Dermis blood vessel endothelial cell (primary cell): ENCODE measurements at regions not wholly inside any gene's neighbourhood (a gene's known extent, or its start where the extent isn't known, plus 50 kb on each side); places are given as distances from the start of the nearest gene placed in this dataset.
"Not testable (repeated sequence)": the region's sequence is repeated elsewhere in the genome, so short reads cannot be mapped to it uniquely, and the experiment has no call there.

Experiments
- DNase-seq: peaks from one replicate; pipeline ENCODE4 v3.0.0; 2010

DNA sequence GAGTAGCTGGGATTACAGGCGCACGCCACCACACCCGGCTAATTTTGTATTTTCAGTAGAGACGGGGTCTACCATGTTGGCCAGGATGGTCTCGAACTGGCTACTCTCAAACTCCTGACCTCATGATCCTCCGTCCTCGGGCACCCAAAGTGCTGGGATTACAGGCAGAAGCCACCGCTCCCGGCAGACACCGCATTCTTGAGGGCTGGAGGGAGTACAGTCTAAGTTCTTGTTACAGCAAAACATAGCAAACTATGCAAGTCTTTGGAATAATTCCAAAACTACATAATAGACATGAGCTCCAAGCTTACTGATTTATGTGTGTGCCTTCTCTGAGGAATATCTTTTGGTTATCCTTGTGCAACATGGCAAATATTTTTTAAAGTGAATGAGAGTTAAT is 299.1 kb upstream of the ZNF658 start:
- DNase-seq: not testable (repeated sequence)

DNA sequence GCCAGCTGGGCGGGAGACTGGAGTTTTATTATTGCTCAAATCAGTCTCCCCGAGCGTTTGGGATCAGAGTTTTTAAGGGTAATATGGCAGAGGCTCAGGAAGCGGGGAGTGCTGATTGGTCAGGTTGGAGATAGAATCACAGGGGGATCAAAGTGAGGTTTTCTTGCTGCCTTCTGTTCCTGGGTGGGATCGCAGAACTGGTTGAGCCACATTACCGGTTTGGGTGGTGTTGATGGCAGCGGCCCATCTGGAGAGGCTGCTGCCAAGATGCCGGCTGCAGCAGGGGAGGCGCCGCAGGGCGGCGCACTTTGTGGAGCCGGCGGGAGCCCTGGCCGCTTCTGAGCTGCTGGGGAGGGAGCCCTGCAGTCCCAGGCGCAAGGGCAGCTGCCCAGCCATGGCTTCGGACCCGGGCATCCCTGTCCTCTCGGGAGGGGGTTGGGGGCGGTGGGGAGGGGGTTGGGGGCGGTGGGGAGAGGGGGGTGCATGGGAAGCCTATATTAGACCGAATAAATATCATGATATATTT is 268.9 kb upstream of the ZNF658 start:
- not testable (repeated sequence) for DNase-seq

DNA sequence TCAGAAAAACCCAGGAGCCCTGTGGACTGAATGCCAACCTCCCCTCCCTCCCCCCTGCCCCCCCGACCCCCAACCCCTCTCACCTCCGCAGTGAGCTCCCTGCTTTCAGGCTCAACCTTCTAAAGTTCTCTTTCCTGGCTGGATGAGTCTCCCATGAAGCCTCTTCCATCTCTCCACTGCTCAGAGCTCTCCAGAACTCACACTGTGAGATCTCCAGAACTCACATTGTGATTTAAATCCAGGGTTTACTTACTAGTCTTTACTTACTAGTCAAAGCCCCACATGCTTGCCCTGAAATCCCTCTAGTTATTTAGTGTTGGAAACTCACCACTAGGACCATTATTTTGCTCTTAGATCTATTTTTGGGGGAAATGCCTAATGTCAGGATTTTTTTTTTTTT is 252.8 kb upstream of the ZNF658 start:
- not testable (repeated sequence) for DNase-seq

DNA sequence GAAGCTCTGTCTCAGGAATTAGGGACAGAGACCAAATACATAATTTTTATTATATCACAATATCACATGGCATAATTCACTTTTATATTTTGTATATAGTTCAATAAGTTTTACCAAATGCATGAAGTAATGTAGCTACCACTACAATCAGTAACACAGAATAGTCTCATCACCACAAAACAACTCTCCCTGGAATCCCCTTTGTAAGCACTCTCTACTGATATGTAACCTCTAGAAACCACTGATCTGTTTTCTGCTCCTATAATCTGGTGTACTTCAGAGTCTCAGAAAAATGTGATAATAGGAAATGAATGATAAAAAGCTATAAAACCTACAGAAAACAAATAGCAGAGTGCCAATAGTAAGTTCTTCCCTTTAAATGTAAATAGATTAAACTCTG is 210.3 kb upstream of the ZNF658 start:
- DNase-seq: not testable (repeated sequence)

DNA sequence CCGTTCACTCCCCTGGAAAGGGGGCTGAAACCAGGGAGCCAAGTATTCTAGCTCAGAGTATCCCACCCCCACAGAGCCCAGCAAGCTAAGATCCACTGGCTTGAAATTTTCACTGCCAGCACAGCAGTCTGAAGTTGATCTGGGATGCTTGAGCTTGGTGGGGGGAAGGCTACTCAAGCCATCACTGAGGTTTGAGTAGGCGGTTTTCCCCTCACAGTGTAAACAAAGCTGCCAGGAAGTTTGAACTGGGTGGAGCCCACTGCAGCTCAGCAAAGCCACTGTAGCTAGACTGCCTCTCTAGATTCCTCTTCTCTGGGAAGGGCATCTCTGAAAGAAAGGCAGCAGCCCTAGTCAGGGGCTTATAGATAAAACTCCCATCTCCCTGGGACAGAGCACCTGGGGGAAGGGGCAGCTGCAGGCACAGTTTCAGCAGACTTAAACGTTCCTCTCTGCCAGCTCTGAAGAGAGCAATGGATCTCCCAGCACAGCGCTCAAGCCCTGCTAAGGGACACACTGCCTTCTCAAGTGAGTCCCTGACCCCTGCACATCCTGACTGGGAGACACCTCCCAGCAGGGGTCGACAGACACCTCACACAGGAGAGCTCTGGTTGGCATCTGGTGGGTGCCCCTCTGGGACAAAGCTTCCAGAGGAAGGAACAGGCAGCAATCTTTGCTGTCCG is 204.8 kb upstream of the ZNF658 start:
- not testable (repeated sequence) for DNase-seq

DNA sequence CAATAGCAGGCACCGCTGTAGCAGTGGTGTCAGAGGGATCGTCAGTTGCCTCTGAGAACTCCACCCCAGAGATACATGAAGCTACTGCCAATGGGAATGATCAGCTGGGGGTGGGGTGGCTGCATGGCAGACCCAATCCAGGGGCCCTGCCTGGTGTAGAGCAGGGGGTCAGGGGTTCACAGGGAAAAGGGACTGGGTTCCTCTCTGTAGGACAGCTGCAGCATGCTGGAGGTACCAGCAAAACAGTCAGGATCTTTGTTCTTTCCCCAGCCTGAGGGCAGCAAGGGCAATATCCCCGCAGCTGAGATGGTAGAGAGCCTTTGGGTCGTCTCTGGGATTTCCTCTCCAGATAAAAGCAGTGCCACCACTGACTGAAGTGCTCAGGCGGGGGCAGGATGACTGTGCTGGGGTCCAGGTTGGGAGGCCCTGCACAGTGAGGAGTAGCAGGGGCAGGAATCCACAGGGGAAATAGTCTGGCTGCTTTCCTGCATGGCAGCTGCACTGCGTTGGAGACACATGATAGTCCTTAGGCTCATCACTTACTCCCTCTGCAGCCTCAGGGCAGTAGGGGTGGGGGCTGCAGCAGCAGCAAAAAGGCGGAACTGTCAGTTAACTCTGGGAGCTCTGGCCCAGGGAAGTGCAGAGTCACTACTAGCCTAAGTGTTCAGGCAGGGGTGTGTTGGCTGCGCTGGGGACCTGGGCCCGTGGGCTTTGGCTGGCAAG is 203.0 kb upstream of the ZNF658 start:
- not testable (repeated sequence) for DNase-seq

DNA sequence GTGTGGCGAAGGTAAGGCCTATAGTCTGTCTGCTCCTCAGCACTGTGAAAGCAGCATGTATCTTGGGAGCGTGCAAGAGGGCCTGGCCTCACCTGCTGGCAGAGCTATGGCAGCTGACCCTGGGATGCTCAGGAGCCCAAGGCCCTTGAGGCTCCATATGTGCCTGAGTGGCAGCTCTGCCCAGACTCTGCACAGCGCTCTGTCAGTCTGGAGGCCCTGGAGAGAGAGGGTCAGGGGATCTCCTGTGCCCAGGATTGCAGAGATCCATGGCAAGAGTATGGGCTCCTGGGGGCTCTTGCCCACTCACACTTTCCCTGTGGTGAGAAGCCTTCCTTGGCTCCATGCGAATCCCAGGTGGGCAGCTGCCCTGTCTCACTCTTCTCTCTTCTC is 202.5 kb upstream of the ZNF658 start:
- DNase-seq: not testable (repeated sequence)

DNA sequence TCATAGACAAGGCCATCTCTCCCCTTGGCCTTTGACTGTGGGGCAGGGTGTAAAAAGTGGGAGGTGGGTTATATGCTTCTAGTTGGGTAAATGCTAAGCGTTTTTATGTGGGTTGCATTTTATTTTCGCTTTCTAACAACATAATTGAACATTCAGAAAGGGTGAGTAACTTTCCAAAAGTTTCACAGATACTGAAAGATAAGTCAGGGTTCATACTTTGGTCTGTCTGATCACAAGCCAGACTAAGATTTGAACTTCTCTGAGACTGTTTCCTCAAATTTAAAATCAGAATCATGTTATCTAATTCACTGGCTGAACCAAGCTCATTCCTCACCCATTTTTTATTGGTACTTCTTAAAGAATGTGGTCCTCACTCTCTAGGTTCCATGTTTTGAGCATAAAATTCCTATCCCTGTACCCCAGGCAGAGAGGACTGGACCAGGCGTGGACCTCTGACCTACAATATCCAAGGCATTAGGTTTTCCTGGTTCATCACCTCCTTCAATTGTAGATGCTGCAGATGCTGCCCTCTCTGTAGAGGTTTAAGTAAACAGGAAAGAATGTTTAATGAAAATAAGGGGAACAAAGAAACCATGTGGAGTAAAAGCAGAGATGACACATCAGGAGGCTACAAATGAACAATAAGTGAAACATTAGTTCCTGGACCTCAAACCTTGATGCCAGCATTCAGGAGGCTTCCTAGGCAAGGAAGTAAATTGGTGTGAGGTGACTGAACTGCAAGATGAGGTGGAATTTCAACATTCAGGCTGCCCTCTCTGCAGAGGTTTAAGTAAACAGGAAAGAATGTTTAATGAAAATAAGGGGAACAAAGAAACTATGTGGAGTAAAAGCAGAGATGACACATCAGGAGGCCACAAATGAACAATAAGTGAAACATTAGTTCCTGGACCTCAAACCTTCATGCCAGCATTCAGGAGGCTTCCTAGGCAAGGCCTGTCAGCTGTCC is 198.8 kb upstream of the ZNF658 start:
- not testable (repeated sequence) for DNase-seq

DNA sequence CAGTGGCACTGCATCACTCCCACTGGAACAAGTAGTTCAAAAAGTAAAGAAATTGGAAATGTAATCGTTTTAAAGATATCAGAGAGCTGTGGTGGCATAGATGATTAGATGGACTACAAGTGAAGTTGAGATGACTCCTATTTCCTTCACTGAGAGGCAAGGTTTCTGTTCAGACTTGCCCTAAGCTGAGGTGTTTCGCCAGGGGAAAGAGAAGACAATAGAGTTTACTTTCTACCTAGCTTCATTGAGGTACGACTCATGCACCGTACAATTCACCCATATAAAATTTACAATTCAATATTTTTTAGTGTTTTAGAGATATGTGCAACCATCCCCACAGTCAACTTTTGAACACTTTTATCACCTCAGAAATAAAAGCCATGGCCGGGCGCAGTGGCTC is 189.0 kb upstream of the ZNF658 start:
- not testable (repeated sequence) for DNase-seq

DNA sequence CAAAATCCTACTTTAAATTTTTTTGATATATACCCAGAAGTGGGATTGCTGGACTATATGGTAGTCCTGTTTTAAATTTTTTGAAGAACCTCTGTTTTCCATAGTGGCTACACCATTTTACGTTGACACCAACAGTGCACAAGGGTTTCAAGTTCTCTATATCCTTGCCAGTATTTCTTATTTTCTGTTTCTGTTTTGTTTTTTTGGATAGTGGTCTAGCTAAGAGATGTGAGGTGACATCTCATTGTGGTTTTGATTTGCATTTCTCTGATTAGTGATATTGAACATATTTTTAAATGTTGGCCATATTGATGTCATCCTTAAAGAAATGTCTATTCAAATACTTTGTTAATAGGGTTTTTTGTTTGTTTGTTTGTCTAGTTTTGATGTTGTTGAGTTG is 187.7 kb upstream of the ZNF658 start:
- DNase-seq: not testable (repeated sequence)

DNA sequence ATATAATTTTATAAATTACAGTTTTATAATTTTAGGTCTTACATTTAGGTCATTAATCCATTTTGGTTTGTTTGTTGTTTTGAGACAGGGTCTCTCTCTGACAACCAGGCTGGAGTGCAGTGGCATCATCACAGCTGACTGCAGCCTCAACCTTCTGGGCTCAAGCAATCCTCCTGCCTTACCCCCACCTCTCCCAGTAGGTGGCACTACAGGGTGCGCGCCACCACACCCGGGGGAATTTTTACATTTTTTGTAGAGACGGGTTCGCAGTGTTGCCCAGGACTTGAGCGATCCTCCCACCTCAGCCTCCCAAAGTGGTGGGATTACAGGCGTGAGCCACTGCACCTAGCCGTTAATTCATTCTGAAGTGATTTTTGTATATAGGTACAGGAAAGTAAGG is 187.0 kb upstream of the ZNF658 start:
- DNase-seq: not testable (repeated sequence)

DNA sequence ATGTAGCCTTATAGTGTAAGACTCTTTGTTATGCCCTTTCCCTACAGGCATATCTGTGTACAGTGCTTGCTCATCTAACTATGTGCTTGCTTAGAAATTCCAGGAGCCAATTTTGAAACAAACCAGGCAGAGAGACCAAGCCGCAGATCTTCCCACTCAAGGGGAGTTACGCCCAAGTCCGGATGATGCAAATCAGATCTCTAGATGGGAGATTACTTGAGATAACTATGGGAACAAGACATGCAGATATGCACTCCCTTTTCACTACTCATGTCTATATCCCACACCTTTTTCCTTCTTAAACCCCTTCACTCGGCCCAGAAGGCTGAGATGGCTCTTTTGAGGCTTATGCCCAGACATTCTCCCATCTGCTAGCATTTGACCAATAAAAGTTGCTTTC is 179.7 kb upstream of the ZNF658 start:
- not testable (repeated sequence) for DNase-seq

DNA sequence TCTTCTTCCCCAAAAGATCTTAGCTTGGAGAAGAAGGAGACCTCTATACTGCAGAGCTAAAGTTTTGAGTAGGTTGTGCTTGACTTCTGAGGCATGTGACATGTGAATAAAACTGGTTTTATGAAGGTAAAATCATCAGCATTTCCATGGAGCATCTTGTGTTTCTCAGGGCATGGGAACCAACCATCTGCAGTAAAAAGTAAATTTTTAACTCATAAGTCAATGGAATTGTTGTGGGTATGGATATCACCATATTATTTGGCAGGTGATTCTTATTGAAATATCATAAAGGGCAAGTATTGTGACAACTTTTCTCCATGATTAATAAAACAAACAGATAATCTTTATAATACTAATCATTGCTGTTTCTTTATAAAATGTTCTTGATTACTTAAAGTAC is 173.0 kb upstream of the ZNF658 start:
- not testable (repeated sequence) for DNase-seq

DNA sequence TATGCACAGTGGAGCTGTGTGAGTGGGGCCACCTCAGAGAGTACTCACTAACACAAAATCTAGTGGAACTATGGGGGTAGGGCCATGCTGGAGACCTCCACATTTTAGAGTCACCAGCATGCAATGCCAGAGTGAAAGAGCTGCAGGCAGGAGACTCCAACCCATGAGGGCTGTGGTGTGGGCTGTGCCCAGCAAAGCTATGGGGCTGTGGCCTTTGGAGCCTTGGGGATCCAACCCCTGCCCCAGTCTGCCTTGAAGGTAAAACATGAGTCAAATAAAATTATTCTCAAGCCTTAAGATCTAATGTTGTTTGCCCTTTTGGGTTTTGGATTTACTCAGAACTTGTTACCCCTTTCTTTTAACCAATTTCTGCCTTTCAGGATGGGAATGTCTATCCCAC is 163.8 kb upstream of the ZNF658 start:
- not testable (repeated sequence) for DNase-seq

DNA sequence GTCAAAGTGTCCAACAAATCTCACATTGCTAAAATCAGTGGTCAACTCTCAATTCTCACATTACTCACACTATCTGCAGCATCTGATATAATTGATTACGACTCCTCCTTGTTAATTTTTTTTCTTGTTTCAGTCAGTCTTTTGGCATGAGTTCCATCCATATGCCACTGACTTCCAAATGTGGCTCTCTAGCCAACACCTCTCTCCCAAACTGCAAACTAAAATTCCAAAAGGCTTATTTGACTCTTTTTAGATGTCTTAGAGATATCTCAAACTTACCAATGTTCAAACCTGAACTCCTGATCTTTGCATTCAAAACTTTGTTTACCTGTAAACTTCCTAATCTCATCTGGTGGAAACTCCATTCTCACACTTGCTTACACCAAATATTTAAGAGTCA is 162.1 kb upstream of the ZNF658 start:
- not testable (repeated sequence) for DNase-seq

DNA sequence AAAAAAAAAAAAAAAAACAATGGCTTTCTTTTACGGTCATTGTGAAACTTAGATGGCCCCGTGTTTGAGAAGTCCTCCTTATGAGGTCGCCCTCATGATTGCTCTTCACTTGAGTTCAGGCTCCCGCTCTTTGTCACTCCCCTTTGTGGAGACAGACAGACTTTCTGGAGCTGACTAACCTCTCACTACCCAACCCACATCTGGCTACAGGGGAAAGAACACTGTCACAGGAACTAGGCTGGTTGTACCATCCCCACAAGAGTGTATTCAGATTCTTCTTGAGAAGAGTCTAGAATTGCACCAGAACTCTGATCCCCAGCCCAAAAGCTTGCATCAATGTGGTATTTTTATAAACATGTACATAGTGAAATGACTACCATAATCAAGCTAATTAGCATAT is 160.4 kb upstream of the ZNF658 start:
- DNase-seq: not testable (repeated sequence)

DNA sequence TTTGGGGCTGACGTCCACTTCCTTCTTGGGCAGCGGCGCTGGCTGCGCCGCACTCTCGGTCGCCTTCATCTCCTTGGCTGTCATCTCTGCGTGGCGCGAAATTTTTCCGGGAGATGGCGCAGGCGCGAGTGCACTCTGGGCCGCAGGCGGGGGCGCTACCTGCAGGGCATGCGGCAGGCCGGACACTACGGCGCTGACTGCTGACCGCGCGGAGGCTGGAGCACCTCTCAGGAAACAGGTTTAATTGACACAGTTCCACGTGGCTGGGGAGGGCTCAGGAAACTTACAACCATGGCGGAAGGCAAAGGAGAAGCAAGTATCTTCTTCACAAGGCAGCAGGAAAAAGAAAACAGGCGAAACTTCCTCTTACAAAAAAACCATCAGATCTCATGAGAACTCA is 154.7 kb upstream of the ZNF658 start:
- not testable (repeated sequence) for DNase-seq

DNA sequence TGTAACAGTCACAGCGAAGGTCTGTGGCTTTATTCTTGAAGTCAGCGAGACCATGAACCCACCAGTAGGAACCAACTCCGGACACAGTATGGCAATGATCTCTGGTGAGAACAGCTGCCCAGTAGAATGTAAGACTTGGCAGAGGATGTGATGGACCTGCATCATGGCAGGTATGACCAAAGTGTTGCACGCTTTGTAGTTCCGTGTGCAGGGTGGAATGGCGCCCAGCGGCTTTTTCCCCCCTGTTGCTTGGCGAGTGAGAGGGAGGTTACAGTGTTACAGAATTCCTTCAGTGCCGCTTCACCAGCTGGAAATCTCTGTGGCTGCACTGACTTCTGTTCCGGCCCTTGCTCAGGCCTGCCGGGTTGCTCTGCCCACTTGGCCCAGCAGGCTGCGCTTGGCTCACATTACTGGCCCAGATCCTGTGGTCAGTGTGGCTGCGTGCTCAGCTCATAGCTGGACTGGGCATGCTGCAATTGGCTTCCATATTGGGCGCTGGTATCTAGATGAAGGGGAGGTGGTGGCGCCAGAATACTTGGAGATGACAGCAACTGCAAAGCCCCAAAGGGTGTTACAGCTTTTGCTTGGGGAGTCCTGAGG is 148.1 kb upstream of the ZNF658 start:
- not testable (repeated sequence) for DNase-seq

DNA sequence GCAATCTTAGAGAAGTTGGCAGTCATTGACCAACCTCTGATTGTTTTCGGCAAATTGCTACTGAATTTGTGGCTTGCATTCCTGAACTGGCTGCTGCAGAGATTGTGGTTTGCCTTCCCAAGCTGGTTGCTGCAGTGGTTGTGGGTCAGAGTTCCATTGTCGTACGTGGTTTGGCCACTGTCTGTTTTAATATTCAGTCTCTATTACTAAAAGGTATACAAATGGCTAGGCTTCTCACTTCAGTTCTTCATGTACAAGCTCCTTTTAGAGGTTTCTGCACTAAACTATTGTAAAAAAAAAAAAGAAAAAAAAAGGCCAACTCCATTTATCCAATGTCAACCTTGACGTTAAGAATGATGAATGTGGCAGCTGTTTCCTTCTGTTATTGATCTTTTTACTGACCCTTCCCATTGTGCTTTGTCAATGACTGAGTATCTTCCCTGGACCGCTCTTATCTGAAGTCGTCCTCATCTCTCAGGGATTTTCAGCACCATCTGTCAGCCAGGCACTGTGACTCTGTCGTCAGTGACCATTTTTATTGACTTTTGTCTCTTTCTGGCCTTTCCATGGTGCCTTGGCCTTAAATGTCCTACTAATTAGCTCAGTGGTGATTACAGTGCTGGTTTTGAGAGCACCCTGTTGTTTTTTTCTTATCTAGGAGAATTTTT is 140.6 kb upstream of the ZNF658 start:
- not testable (repeated sequence) for DNase-seq

DNA sequence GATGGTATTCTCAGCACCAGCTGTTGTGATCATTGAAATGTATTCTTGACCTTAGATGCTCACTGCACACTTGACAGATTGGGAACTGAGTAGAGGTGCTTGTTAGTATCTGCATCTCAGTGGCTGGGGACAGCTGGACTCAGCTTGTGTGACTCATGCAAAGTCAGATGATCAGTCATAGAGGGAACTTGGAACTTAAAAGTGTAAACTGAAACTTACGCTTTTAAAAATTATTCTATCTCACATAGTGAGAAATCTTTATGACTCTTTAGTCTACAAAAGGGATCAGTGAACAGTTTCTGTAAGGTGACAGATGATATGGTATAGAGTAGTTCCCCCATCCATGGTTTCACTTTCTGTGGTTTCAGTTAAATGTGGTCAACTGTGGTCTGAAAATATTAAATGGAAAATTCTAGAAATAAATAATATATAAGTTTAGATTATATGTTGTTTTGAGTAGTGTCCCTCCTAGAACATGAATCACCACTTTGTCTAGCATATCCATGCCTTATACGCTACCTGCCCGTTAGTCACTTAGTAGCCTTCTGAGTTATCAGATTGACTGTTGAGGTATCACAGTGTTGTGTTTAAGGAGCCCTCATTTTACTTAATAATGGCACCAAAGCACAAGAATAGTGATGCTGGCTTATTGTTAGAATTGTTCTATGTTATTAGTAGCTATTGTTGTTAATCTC is 135.6 kb upstream of the ZNF658 start:
- DNase-seq: not testable (repeated sequence)

DNA sequence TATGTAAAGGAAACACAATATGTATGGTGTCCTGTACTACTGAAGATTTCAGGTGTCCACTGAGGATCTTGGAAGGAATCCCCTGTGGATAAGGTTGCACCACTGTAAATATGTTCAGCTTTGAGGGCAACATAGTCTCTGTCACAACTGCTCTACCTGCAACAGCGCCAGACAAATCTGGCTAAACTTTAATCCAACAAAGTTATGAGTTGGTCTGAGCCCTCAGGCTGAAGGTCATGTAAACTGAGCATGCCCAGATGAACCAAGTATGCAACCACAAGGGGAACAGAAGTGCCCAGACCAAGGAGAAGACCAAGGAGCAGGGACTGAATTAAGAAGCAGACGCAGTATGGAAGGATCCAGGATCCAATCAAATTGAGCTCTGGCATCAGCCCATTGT is 135.0 kb upstream of the ZNF658 start:
- not testable (repeated sequence) for DNase-seq
